ENCODE measurements at regions not wholly inside any gene's neighbourhood (a gene's known extent, or its start where the extent isn't known, plus 50 kb on each side); places are given as distances from the start of the nearest gene placed in this dataset.

DNA sequence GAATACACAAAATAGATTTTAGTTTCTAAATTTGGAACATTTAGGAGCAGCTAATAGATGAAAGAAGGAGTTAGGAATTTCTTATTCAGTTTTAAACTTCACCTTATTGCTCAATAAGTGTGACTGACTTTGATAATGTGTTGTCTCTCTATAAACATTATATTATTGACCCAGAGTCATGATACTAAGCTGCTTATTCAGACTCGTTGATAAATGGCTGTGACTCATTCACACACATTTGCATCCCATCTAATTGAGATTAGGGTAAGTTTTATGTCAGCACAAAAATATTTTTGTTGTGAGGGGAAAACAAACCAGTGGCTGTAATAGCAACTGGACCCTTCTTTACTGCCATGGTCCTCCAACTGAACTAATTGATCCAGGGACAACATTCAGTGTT lies 137.6 kb downstream of the GOLIM4 start:
- DNase-seq (ENCODE audit: low read depth): no peak

DNA sequence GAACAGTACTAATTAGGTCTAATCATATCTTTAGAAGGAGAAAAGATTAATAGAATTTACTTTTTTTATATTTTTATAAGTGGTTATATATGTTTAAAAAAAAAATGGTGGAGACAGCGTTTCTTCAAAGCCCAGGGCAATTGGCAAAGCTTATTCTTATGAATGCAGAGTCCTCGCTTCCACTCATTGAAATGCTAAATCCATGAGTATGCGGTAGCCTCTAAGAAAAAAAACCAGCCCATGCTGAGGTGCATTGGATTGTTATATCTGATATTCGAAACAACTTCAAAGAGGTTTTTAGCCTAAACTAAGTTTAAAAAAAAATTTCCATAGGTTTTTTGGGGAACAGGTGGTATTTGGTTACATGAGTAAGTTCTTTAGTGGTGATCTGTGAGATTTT lies 142.8 kb downstream of the GOLIM4 start:
- DNase-seq (ENCODE audit: low read depth): no peak

DNA sequence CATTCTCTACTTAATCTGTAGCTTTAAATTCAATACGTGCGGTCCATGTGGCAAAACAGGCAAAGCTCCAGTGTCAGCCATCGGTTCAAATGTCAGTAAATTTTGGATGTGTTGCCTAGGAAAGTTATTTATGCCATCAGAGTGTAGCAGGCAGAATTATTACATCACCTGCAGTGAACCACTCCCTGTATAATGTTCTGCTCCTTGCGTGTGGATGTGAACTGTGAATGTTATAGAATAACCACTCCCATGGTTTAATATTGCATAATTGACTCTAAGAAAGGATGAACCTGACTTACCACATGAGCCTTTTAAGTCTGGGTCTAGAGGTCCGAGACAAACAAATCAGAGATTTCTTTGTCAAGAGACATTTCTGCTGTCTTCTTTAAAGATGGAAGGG lies 145.5 kb downstream of the GOLIM4 start:
- DNase-seq (ENCODE audit: low read depth): no peak

GRCh38 chr3:167941234-167941995 lies 154.3 kb downstream of the GOLIM4 start:
- peak; percentile 51 for DNase-seq (ENCODE audit: low read depth)

DNA sequence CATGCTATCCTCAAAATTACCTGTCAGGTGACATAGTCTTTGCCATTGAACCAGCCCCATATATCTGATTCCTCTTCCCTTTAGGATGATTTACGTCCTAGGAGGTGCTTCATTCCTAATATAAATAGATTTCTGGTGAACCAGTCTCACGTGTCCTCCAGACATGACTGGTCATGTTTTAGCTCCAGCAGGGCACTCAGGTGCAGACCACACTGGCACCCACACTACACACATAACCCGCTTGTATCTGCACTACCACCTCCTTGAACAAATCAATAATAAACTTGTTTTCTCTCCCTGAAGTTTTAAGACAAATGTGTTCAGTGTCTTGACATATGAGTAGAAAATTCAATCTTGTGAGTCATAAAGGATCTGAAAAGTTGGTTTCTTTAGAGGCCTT lies 155.5 kb downstream of the GOLIM4 start:
- DNase-seq (ENCODE audit: low read depth): no peak

DNA sequence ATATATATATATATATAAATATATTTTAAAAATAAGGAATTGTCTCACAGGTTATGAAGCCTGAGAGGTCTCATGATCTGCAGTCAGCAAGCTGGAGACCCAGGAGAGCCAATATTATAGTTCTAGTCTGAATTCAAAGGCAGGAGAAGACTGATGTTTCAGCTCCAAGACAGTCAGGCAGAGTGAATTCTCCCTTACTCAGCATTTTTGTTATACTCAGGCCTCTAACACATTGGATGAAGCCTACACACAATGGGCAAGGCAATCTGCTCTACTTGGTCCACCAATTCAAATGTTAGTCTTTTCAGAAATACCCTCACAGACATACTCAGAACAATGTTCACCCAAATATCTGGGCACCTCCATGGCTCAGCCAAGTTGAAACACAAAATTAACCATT lies 157.2 kb downstream of the GOLIM4 start:
- no peak for DNase-seq (ENCODE audit: low read depth)

GRCh38 chr3:167936019-167936418 lies 159.7 kb downstream of the GOLIM4 start:
- DNase-seq (ENCODE audit: low read depth): no peak

- no peak for DNase-seq (ENCODE audit: low read depth)
Observed at GRCh38 chr3:167930453-167930852, 165.3 kb downstream of the GOLIM4 start.

DNA sequence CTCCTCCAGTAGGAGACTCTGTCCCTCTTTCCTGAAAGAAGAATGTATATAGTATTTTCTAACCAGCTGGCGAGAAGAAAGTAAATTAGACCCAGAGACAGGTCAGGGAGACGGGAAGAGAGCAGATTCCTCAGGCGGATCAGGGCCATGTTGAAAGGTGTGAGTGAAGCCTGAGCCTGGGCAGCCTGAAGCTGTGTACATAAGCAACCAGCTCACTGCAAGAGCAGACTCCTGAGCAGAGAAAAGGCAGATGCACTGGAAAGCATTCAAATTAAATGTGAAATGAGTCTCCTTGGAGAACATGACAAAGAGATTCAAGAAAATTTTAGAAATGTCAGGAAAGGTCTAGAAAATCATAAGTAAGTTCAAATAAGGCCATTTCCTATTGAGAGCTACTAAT lies 165.8 kb downstream of the GOLIM4 start:
- DNase-seq (ENCODE audit: low read depth): no peak

DNA sequence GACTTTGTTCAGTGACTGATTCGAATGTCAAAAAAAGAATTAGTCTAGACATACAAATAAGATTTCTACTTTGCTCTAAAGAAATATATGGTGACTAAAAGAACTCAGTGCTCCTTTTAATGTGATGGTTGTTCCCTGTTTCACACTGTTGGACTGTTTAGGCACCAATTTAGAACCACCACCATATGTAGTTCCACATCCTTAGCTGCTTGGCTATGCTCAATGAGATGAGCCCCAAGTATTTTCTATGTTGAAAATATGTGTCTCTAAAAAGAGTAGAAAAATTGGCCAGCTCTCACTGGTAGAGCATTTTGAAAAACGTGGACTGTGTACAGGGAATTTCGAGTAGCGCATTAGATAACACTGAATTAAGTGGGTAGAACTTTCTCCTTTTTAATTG lies 167.3 kb downstream of the GOLIM4 start:
- no peak for DNase-seq (ENCODE audit: low read depth)

GRCh38 chr3:167920747-167921146 lies 175.0 kb downstream of the GOLIM4 start:
- no peak for DNase-seq (ENCODE audit: low read depth)

- DNase-seq (ENCODE audit: low read depth): no peak
Observed at GRCh38 chr3:167919590-167919989, 176.1 kb downstream of the GOLIM4 start.

GRCh38 chr3:167918686-167919085 lies 177.0 kb downstream of the GOLIM4 start:
- no peak for DNase-seq (ENCODE audit: low read depth)

DNA sequence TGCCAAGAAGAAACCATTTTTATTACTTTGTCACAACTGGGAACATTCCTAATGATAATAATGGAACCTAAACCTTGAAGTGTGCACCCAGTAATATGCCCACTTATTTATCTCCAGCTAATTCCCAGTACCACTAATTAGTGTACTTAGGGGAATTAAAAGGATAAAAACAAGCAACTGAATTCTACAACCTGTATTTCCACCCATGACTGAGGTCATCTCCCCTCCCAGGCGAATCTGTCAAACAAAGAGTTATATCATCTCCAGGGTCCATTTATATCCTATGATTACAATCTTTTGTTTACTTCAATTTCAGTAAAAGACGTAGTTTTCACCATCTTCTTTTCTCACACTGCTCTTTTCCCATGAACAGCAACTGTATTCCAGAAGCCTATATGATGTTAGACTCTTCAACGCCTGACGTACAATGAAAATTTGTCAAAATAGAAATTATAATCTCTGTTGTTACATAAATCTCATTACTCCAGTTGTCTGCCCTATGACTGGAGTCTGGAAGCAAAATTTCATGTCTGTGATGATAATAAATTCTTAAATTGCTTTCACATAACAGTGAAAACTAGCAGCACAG lies 177.6 kb downstream of the GOLIM4 start:
- no peak for DNase-seq (ENCODE audit: low read depth)

DNA sequence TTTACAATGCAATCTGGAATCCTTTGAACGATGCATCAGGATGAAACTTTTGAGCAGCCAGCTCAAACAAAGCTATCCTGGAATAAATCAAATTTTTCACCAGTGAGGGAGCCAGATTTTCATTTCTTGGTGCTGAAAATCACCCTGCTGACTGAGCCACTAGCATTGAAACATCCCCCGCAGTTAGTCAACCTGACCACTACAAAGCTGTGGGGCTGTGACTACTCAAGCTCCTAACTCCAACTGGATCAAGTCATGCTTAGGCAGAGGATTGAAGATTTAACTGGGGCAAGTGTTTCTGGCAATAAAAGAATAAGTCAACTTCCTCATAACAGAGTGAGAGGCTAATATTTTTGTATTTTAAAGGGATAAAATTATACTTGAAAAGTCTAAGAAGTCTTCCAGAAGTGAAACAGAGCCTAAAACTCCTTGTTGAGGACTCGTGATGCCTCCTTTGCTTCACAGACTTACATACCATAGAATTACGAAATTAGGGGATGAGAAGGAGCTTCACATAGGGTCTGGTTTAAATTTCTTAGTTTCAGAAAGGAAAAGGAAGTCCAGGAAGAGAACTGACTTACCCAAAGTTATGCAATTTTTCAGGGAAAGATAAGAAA lies 177.8 kb downstream of the SERPINI1 start:
- peak; percentile 46 for DNase-seq (ENCODE audit: low read depth)

DNA sequence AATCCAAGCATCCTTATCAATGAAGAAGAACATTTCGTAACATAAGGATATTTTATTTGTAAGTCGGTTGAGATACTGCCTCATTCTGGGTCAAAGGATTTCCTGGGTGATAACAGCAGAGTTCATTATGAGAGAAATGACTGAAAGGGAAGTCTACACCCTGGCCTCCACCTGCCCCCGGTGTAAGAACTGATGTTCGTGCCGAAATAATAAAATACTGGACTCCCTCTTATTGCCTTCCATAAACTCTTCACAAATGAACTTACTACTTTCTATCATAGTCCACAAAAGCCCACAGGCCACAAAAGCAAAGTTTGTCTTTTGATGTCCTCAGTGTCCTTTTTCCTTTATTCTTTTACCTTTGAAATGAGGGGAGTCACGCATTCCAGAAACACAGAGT lies 174.4 kb downstream of the SERPINI1 start:
- no peak for DNase-seq (ENCODE audit: low read depth)

GRCh38 chr3:167909504-167909896 lies 174.0 kb downstream of the SERPINI1 start:
- DNase-seq (ENCODE audit: low read depth): no peak

DNA sequence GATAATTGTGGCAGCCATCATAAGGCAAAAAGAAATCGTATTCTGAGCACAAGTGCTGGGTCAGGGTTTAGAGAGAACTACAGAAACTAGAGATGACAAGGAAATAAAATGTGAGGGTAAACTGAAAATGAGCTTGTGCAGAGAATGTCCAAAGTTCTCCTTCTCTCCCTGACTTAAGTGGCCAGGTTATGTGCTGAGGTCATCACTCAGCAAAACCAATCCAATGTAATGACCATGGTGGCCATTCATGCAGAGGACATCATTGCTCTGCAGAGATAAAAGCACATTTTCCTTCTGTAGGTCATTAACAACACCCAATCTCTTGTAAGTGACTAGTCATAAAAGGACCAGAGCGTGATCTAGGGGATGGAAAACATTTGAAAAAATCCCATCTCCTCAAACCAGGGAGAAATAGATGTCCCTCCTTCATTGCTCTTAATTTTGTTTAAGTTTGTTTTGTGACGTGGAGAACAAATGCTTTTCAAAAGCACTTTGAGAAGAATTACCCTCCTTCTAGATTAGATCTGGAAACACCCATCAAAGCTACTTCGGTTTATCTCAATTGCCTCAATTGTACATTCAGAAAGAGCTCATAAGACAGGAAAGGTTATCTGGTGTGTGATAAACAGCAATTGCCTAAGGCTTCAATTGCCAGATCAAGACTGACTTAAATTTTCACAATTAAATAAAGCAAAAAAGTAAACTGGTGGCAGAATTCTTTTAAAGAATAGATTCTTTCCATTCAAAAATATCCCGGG lies 173.4 kb downstream of the SERPINI1 start:
- no peak for DNase-seq (ENCODE audit: low read depth)

- DNase-seq (ENCODE audit: low read depth): no peak
Observed at GRCh38 chr3:167908221-167908620, 172.7 kb downstream of the SERPINI1 start.

- DNase-seq (ENCODE audit: low read depth): no peak
Observed at GRCh38 chr3:167901138-167901537, 165.6 kb downstream of the SERPINI1 start.

DNA sequence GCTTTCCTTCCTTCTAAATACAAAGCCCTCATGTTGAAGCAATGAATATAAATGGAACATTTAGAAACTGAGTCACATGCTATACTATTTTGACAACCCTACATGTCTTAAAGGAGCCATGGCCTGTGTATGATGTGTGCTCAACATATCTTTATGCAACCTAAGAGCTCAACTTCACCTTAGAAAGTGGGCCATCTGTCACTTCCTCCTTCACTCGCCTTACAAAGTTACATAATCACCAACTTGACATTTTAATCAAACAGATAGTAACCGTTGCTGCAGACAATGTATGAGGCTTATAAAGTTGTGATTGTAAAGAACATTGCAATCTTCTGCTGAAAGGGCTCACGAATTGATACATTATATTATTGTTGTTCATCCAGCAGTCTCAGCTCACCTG lies 163.6 kb downstream of the SERPINI1 start:
- no peak for DNase-seq (ENCODE audit: low read depth)

GRCh38 chr3:167898091-167898490 lies 162.6 kb downstream of the SERPINI1 start:
- no peak for DNase-seq (ENCODE audit: low read depth)

DNA sequence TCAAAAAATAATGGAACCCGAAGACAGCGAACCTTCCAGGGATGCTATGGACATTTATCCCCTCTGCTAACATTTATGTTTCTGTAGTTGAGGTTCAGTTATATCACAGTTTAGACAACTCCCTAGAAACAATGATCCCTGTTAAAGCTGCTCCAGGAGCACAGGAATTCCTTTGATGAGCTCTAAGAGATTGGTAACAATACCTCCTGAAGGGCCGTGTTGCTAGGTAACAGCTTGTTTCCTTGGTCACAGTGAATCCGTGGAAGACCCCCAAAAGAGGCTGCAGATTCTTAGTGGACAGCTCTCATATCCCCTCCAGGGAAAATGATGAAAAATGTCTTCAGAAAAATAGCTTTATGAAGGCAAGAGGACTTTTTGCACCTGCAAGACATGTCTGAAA lies 160.2 kb downstream of the SERPINI1 start:
- no peak for DNase-seq (ENCODE audit: low read depth)
